ENCODE measurements at regions not wholly inside any gene's neighbourhood (a gene's known extent, or its start where the extent isn't known, plus 50 kb on each side); places are given as distances from the start of the nearest gene placed in this dataset.

DNA sequence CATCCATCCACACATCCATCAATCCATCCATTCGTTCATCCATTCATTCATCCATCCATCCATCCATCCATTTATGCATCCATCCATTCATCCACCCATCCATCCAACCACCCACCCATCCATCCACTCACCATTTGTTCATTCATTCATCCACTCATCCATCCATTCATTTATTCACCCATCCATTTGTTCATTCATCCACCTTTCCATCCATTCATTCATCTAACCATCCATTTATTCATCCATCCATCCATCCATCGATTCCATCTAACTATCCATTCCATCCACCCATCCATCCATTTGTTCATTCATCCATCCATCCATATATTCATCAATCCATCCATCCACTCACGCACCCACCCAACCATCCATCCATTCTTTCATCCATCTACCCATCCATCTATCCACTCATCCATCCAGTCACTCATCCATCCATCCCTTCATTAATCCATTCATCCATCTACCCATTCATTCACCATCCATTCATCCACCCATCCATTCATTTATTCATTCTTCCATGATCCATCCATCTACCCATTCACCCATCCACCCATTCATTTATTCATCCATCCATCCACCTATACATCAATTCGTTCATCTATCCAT is 225.0 kb downstream of the TUBA3C start:
- H3K4me3 ChIP-seq, result no peak overlapping the region
- no peak for ATAC-seq
- WGBS, 3 donors, result 69 to 76% (median 69%) methylated on average over 4 of the region's 4 CpGs
- no peaks in the 10 kb centered on the region for H3K9me3 ChIP-seq
- TF ChIP-seq, protein P1, sequence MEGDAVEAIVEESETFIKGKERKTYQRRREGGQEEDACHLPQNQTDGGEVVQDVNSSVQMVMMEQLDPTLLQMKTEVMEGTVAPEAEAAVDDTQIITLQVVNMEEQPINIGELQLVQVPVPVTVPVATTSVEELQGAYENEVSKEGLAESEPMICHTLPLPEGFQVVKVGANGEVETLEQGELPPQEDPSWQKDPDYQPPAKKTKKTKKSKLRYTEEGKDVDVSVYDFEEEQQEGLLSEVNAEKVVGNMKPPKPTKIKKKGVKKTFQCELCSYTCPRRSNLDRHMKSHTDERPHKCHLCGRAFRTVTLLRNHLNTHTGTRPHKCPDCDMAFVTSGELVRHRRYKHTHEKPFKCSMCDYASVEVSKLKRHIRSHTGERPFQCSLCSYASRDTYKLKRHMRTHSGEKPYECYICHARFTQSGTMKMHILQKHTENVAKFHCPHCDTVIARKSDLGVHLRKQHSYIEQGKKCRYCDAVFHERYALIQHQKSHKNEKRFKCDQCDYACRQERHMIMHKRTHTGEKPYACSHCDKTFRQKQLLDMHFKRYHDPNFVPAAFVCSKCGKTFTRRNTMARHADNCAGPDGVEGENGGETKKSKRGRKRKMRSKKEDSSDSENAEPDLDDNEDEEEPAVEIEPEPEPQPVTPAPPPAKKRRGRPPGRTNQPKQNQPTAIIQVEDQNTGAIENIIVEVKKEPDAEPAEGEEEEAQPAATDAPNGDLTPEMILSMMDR (IDR thresholded peaks at IDR 0.05), result no peak
- H3K4me1 ChIP-seq, result no peaks in the 10 kb centered on the region
- DNase-seq, result no peak
- H3K36me3 ChIP-seq (ENCODE audit: insufficient read depth in 1 of 2, low read depth in 1 of 2), result no peaks in the 10 kb centered on the region
- H3K27me3 ChIP-seq (ENCODE audit: insufficient read depth in 3 of 3, low read length in 2 of 3), result no peaks in the 10 kb centered on the region
- intact Hi-C loops (cut with DNase I), result no loop called here
- no peak overlapping the region for H3K27ac ChIP-seq

DNA sequence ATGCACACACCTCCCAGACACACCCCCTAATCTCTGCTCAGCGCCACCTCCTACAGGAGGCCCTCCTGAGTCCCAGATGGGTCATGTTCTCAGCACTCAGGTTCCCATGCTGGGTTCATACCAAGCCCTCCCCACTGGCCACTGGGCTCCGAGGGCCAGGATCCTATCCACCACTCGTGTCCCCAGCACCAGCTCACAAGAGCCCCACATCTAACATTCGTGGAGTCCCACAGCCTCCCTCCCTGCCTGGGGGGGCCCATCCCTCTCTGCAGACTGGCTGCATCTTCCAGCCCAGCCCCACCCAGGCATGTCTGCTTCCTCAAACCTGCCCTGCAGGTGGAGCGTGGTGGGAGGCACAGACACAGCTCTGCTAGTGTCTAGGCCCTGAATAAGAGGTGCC is 227.4 kb downstream of the TUBA3C start:
- WGBS, 3 donors, result 50 to 69% (median 67%) methylated on average over 5 of the region's 5 CpGs
- ATAC-seq (no peak), DNase-seq (no peak)
- no peaks in the 10 kb centered on the region for H3K9me3 ChIP-seq
- no peaks in the 10 kb centered on the region for H3K36me3 ChIP-seq (ENCODE audit: insufficient read depth in 1 of 2, low read depth in 1 of 2)
- intact Hi-C loops (cut with DNase I), result no loop called here
- TF ChIP-seq, protein P1 (IDR thresholded peaks at IDR 0.05), result no peak
- no peak overlapping the region for H3K27ac ChIP-seq
- H3K4me3 ChIP-seq, result no peak overlapping the region
- H3K27me3 ChIP-seq (ENCODE audit: insufficient read depth in 3 of 3, low read length in 2 of 3), result no peaks in the 10 kb centered on the region
- H3K4me1 ChIP-seq, result no peaks in the 10 kb centered on the region

DNA sequence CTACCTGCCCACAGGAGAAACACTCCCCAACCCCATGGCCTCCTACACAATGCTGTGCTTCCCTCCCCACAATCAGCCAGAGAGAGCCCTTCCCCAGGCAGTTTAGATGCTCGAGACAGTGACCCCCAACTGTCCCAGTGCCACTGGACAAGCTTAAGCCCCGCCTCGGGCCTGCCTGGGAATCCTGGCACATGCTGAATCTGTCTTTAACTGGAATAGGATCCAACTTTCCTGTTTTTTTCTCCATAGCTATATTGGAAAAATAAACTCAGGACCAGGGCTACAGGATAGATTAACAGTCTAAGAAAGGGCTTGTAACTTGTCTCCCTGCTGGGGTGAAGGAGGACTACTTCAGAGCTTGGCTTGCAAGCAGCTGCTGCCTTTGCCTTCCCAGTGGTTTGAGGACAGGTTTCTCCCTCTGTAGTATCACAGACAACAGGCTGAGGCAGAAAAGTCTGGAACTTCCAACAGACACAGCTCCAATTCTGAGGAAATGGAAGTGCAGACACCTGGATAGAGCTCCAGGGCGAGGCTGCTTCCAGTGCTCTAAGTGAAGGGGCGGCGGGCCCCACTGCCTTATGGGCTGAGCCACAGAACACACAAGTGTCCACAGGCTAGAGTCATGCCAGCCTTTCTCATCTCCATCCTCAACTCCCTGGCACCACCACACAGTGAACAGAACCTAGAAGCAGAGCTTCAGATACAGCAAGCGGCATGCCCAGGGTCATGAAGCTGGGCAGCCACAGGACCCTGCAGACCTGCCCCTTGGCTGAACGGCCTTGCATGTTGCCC is 228.3 kb downstream of the TUBA3C start:
- Histone ChIP-seq H3K4me3 (no peak overlapping the region), H3K27ac (no peak overlapping the region), H3K4me1 (no peaks in the 10 kb centered on the region), H3K9me3 (no peaks in the 10 kb centered on the region), H3K27me3 (ENCODE audit: insufficient read depth in 3 of 3, low read length in 2 of 3) (no peaks in the 10 kb centered on the region), H3K36me3 (ENCODE audit: insufficient read depth in 1 of 2, low read depth in 1 of 2) (no peaks in the 10 kb centered on the region)
- ATAC-seq, result no peak
- WGBS, 3 donors, result 65 to 70% (median 66%) methylated on average over 8 of the region's 8 CpGs
- DNase-seq, result no peak
- intact Hi-C loops (cut with DNase I), result no loop called here
- TF ChIP-seq, protein P1 (IDR thresholded peaks at IDR 0.05), result no peak

DNA sequence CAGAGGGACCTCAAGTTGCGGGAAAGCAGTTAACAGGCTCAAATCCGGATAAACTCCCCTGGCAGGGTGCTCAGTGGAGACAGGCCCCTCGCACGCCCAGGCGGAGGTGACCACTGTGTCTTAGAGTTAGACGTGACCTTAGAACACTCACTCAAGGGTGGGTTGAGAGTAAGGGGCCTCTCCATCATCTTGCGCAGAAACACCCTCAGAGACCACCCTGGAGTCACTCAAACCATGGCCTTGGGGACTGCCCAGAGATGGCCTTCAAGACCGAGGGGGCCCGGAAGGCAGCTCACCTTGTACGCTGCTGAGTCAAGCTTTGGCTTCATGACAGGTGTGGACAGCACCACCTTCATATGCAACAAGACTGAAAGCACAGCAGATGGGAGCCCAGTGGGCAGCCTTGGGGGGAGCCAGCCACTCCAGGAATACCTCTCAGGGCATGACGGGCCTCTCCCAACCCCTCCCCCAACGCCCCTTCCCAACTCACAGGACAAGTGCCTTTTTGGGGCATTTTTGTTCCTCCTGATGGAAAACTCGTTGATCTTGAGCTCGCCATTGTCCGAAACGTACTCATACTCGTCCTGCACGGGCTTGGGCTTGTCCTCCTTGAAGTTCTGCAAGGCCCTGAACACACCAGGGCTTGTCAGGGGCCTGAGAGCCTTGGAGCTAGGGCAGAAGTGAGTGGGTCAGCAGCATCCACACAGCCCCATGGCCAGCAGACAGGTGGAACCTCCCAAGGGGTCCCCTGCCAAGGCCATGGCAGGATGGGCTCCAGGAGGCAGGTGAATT is 229.2 kb downstream of the TUBA3C start:
- no peaks in the 10 kb centered on the region for H3K36me3 ChIP-seq (ENCODE audit: insufficient read depth in 1 of 2, low read depth in 1 of 2)
- intact Hi-C loops (cut with DNase I), result no loop called here
- H3K4me1 ChIP-seq, result no peaks in the 10 kb centered on the region
- TF ChIP-seq, protein P1 (IDR thresholded peaks at IDR 0.05), result no peak
- H3K4me3 ChIP-seq, result no peak overlapping the region
- no peak for ATAC-seq
- 74 to 78% (median 77%) methylated on average over 18 of the region's 18 CpGs for WGBS, 3 donors
- DNase-seq, result no peak
- no peak overlapping the region for H3K27ac ChIP-seq
- no peaks in the 10 kb centered on the region for H3K27me3 ChIP-seq (ENCODE audit: insufficient read depth in 3 of 3, low read length in 2 of 3)
- H3K9me3 ChIP-seq, result no peaks in the 10 kb centered on the region
